ENCODE measurements at regions not wholly inside any gene's neighbourhood (a gene's known extent, or its start where the extent isn't known, plus 50 kb on each side); places are given as distances from the start of the nearest gene placed in this dataset.
"Not testable (repeated sequence)": the region's sequence is repeated elsewhere in the genome, so short reads cannot be mapped to it uniquely, and the experiment has no call there.

DNA sequence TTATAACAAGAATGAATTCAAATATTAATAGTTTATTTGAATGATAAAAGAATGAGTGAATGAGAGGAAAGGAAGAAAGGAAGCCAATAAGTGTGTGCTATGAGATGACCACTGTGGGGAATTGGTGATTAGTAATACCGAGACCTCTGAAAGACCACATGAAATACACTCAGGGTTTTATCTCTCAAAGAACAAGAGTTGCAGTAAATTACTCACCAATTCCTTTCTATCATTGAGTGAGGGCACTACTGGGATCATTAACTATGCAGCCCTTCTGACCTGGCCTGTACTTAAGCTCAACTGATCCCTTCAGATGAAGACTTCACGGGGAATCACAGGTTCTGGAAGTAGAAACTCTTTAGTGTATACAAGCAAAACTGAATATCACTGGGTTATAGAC, 1636.1 kb downstream of the SLITRK5 start:
- DNase-seq (ENCODE audit: low read depth, low spot score), result no peak

DNA sequence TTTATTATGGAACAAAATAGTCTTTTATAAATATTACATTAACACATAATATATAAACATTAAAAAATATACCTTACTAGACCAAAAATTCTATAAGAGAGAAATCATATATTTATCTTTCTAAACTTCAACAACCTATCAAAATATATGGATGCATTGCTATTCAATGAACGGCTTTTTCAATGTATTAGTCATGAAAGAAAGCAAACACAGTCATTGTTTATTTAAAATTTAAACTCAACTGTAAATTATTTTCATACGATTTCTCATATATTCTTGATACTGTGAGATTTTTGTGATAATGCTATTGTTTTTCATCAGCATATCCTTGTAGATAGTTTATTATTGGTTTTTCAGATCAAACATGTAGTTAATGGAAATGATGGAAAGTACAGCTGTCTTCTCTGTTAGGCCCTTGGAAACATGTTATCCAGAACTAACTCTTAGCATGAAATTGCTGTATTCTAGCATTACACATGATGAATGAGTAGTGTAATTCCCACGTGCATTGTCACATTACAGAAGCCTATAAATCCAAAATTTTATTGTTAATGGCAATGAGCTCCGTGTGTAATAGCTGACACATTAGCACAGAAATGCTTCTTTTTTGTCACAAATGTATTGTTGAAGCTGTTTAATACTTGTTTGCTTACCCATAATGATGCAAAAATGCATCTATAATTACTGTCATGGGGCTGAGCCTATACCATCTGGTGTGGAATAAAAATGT, 1639.9 kb downstream of the SLITRK5 start:
- DNase-seq (ENCODE audit: low read depth, low spot score), result no peak

DNA sequence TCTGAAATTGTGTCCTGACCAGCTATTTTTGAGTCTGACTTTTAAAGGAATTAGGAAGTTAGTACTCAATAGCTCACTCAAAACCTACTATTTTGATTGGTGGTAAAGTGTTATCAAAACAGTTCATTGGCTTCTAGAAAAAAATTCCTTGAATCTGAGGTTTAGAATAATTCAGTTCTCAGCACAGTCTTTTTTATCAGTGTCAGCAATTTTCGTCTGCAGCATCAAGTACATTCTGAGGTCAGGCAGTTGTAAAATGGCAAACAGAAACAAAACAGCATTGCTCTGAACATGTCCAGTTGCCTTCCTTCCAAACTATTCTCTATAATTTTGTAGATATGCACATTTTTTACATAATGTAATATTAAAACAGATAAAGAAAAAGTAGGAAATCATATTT, 1644.1 kb downstream of the SLITRK5 start:
- no peak for DNase-seq (ENCODE audit: low read depth, low spot score)

DNA sequence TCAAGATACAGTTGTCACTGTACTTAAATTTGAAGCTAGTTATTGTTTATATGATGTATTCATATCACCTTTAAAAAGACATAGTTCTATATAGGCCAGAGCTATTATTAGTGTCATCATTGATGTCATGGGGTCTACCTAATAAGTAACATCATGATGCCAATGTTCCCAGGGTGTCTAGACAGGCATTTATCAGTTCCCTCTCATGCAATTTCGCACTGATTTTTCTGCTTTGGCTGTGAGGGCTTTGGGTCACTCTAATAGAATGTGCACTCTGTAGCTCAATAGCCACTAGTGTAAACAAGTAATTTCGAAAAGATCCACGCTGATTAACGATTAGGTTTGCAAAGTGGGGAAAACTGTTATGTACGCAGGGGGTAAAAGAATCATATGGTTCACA, 1651.3 kb downstream of the SLITRK5 start:
- no peak for DNase-seq (ENCODE audit: low read depth, low spot score)

DNA sequence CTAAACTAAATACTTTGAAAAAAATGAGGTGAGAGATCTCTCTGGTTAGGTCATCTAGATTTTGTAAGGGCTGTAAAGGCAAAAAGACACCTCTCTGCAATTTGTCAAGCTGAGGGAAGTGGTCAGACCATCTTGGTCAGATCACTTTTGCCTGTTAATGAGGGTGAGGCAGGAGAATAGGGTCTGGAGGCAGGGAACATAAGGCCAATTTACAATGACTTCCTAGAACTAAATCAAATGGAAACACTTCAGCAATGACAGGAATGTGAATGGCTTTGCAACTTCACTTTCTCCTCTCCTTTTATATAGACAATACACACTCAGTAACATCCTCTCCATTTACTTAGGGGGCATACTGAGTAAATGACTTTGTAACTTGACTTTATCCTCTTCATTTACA, 1653.4 kb downstream of the SLITRK5 start:
- no peak for DNase-seq (ENCODE audit: low read depth, low spot score)

DNA sequence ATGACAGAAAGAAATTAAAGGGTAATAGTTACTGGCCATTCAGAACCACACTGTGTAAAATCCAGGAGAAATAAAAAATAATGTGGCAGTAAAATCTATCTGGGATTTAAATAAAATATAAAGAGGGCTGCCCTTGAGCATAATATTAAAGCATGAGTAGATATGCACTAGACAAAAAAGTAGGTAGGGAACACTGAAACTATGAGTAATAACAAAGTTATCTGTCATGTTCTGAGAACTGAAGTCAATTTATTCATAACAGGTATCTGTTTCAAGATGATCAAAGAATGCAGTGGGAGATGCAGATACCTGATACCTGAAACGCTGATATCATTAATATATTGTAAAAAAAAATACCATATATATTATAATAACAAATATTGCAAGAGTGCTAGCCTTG, 1672.0 kb downstream of the SLITRK5 start:
- no peak for DNase-seq (ENCODE audit: low read depth, low spot score)

DNA sequence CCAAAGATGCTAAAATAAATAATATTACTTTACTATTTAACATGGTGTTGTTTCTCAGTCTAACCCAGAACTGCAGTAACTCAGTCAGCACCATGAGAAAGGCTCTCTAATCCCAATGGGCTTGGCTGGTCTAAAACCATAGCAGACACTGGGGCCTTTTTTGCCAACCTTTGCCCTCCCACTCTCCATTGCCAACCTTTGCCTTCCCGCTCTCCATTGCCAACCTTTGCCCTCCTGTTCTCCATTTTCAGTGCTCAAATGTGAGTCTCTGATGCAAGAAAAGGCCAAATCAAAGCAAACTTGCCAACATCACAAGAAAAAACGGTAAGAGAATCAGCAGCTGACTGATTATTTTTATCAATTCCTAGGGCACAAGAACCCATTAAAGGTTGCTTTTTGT, 1681.2 kb downstream of the SLITRK5 start:
- no peak for DNase-seq (ENCODE audit: low read depth, low spot score)

DNA sequence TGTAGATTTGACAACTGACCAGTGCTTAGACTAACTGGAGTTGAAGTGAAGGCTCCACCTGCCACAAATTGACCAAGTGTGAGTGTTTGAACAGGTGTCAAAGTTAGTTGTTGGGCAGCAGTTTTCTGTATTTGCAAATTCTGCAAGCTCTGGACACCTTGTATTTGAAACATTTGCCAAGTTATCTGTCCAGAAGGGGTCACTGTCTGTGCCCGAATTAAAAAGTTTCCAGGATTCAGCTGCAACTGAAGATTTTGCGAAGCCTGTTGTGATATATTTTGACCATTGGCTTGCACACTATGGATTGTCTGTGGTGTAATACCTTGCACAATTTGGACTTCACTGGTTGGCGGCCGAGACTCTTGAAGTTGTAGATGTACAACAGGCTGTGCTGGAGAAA, 1690.7 kb downstream of the SLITRK5 start:
- DNase-seq (ENCODE audit: low read depth, low spot score), result no peak

DNA sequence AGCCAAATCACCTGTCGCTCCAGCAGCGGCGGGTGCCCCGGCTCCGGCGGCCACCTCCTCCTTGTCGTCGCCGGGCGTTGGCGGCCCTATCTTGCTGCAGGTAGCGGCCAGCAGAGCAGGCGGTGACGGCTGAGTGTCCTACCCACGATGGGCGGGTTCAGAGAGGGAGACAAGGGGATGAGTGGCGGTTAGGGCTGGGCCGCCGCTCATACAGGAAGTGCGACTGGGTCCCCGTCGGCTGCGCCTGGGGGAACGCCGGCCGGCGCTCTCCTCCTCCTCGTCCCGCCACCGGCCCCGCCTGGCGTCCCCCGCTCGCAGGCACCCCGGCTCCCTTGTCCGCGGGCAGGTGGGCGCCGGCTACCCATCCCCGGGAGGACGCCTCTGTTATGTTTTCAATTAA, 1692.0 kb downstream of the SLITRK5 start:
- DNase-seq (ENCODE audit: low read depth, low spot score), result no peak

DNA sequence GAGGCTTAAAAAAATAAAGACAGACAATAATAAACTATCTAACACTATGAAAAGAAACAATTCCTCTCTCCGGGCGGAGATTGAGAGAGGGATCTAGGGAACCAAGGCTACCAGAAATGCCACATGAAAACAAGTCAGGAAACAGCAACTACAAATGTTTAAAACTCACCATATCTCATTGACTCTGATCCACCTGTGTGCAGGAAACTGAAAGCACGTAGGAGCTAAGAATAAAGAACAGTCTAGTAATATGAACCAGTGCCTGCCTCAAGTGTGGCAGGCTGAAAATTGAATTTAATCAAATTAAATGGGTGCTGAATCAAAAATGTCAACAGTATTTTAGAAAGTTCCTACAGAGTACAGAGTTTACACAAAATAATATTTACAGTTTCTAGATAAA, 1701.0 kb downstream of the SLITRK5 start:
- no peak for DNase-seq (ENCODE audit: low read depth, low spot score)

DNA sequence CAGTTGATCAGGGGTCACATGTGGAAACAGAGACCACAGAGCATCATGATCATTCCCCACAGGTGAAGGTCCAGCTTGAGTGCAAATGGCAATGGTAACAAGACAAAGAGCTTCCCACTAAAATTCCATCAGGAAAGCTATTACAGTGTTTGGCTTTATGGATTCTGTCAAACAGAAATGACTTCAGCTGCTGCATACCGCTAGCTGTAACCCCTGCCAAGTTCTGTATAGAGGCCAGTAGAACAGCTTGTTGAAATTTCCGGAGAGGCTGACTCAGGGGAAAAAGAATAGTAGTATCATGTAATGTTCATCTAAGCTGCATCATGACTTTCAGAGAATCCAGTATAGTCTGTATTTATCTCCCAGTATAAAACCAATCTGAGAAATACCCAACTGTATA, 1704.7 kb downstream of the SLITRK5 start:
- no peak for DNase-seq (ENCODE audit: low read depth, low spot score)

DNA sequence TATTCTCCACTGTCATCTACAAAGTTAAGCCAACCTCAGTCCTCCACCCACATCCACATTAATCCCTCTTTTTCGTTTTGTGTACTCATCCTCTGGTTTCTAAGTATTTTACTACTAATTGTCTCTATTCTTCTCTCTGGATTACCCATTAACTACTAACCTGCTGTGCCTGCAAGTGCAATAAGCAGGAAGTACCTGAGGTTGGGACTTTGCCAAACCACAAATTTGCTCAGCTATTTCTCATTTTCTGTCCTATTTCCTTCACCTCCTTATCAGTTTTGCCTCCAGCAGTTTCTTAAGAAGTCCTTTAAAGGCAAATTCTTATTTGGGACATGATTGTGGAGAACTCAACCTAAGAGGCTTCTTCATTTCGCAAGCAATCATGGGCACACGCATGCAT, 1708.9 kb downstream of the SLITRK5 start:
- no peak for DNase-seq (ENCODE audit: low read depth, low spot score)

DNA sequence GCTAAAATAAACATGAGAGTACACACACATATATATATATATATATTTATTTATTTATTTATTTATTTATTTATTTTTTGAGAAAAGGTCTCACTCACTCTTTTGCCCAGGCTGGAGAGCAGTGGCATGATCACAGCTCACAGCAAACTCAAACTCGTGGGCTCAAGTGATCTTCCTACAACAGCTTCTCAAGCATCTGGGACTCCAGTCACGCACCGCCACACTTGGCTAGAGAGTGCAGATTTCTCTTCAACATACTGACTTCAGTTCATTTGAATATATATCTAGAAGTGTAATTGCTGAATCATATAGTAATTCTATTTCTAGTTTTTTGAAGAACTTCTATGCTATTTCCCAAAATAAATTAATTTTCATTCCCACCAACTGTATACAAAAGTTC, 1711.8 kb downstream of the SLITRK5 start:
- no peak for DNase-seq (ENCODE audit: low read depth, low spot score)

DNA sequence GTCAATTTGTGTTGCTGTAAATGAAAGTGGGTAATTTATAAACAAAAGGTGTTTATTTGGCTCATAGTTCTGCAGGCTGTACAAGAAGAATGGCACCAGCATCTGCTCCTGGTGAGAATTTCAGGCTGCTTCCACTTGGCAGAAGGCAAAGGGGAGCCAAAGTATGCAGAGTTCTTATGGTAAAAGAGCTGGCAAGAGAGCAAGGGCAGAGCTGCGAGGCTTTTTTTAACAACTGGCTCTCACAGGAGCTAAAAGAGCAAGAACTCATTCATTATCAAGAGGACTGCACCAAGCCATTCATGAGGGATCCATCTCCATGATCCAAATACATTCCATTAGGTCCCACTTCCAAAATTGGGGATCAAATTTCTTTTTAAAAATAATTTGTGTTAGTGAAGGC, 1712.7 kb downstream of the SLITRK5 start:
- no peak for DNase-seq (ENCODE audit: low read depth, low spot score)

DNA sequence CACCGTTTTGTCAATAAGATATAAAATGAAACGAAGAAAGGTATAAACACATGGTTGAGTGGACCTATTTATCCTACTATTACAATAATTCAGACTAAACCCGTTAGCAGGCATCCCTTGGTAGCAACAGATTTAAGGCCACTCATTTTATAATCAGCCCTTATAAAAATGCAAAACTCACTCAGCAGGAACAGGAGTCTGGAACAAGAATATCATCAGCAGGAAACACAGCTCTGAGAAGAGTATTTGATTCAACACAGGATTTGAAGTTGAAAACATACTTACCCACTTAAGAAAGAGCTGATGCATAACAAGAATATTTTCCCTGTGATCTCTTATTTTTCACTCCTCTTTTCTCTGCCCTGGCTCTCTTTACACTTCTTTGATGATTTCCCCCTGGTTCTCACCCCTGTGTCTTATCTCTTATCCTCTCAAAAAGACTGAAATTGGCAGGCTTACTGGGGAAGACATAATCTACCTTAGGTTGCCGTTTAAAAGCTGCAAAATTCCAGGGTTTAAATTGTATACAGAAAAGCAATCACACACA, 1722.7 kb downstream of the SLITRK5 start:
- DNase-seq (ENCODE audit: low read depth, low spot score), result no peak

DNA sequence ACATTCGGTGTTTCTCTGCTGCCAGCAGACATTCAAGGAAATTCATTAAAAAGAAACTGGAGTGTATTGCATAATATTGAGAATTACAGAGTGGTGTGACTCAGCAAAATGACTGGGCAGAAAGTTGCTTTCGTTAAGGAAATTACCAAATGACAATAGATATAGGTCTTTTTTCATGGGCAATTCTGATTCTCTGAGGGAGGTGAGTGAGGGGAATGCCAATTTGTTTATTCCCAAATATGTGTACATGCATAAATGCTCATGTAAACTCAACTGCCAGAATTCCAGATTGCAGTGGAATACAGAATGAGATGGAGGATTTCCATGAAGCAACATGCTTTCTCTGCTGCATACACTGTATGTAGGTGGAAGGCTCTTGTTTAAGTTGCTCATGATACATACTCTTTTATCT, 1730.1 kb downstream of the SLITRK5 start:
- DNase-seq (ENCODE audit: low read depth, low spot score), result no peak

DNA sequence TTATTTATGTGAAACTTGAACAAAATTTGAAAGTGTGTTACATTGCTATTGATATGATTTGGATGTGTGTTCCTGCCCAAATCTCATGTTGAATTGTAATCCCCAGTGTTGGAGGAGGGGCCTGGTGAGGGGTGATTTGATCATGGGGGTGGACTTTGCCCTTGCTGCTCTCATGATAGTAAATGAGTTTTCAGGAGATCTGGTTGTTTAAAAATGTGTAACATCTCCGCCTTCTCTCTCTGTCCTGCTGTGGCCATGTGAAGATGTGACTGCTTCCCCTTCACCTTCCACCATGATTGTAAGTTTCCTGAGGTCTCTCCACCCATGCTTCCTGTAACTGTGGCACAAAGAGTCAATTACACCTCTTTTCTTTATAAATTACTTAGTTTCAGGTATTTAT, 1731.0 kb downstream of the SLITRK5 start:
- DNase-seq (ENCODE audit: low read depth, low spot score), result no peak

DNA sequence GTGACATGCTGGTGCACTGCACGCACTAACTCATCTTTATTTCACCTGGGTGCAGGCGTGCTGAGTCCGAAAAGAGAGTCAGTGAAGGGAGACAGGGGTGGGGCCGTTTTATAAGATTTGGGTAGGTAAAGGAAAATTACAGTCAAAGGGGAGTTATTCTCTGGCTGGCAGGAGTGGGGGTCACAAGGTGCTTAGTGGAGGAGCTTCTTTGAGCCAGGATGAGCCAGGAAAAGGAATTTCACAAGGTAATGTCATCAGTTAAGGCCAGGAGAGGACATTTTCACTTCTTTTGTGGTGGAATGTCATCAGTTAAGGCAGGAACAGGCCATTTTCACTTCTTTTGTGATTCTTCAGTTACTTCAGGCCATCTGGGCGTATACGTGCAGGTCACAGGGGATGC, 1734.9 kb downstream of the SLITRK5 start:
- not testable (repeated sequence) for DNase-seq (ENCODE audit: low read depth, low spot score)

DNA sequence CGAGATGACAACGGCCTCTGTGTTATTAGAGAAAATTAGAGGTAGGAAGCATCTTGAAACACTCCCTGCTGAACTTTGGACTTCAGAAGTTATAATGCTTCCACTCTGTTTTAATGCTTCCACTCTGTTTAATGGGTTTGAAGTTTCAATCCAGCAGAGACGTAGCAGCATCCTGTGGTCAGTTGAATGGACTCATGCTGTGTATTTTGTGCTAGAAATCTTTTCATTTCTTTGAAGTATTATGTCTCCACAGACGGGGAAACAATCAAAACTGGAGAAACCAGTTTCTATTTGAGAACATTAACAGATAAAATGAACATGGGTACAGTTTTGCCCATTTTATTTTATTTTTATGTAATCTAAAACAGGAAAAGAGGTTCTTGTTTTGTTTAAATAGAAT, 1736.2 kb downstream of the SLITRK5 start:
- no peak for DNase-seq (ENCODE audit: low read depth, low spot score)

DNA sequence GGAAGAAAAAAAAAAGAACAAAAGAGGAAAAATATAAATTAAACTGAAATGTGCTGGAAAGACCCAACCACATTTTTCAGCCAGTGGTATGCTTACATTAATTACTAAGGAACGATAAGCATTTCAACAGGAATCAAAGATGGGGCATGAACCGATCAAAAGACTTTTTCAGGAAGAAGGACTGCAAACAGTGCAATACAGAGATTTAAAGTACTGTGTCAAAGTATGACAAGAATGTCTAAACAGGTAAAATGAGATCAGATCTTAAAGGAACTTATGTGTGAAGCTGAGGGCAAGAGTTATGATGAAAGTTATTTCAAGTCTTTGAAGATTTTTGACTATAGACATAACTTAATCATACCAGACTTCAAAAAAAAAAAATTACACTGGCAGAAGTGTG, 1761.8 kb downstream of the SLITRK5 start:
- no peak for DNase-seq (ENCODE audit: low read depth, low spot score)

DNA sequence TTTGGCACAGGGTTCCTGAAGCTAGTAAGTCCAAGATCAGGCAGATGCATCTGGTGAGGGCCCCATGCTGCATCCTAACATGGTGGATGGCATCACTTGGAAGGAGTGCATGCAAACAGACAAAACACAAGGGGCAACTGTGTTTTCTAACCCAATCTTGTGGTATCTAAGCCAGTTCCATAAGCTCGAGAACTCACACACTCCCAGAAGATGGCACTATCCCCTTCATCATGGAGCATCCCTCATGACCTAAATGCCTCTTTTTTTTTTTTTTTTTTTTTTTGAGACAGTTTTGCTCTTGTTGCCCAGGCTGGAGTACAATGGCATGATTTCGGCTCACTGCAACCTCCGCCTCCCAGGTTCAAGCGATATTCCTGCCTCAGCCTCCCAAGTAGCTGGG, 1763.5 kb downstream of the SLITRK5 start:
- not testable (repeated sequence) for DNase-seq (ENCODE audit: low read depth, low spot score)

DNA sequence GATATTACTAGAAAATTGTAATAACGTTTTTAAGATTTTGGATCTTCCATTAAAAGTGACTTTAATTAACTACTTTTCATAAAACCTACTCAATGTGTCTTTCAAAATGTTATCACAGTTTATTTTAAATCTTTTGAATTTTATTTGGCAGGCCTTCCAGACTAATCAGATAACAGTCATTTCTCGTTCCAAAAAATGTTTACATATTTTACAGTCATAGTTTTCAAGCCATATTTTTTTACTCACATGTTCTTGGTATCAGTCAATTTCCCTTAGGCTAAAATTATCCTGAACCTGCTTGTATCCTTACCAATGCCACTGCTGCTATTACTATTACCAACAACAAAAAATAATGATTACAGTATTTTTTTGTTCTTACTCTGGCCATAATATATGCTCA, 1783.5 kb downstream of the SLITRK5 start:
- DNase-seq (ENCODE audit: low read depth, low spot score), result no peak

DNA sequence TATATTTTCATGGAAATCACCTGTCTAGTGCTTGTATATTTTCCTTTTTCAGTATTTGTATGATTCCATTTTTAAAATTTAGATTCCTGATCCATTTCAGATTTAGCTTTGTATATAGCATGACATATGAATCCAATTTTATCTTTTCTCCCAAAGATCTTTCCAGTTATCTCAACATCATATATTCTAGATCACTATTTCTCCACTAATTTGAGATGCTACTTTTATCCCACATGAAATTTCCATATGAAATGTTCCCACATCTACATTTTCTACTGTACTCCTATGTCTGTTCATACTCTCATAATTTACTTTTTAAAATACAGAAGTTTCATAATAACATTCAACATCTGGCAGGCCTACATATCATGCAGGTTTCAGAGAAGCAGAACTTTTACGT, 1784.1 kb downstream of the SLITRK5 start:
- no peak for DNase-seq (ENCODE audit: low read depth, low spot score)

DNA sequence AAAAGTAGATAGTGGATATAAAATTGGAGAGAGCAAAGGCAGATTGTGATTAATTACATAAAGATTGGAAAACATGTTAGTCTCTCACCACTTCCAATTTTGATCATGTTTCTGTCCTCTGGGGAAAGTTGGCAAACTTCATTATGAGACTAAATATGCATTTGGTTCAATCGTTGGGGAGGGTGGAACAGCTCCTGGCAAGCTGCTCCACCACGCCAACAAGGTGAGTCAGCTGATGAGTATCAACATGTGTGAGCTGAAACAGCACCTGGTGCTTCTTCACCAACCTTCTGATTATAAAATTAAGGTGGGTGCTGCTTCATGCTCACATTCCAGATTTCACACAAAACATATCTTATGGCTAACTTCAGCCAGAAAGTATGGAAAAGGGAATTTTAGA, 1784.6 kb downstream of the SLITRK5 start:
- DNase-seq (ENCODE audit: low read depth, low spot score), result no peak

Measured in pulmonary artery endothelial cell (primary cell).